ENCODE measurements at regions not wholly inside any gene's neighbourhood (a gene's known extent, or its start where the extent isn't known, plus 50 kb on each side); places are given as distances from the start of the nearest gene placed in this dataset.

- POLR2A ChIA-PET = no interaction called here
- no peak overlapping the region for H3K4me3 Mint-ChIP-seq
- H3K27ac Mint-ChIP-seq = no peak overlapping the region
- CTCF ChIA-PET = no interaction called here
- Histone ChIP-seq H3K27ac (ENCODE audit: low read length) (no peak overlapping the region), H3K4me3 (ENCODE audit: control insufficient read depth in 1 of 2, extremely low read depth in 1 of 2, low read length in 1 of 2) (no peak overlapping the region), H3K36me3 (ENCODE audit: control insufficient read depth in 2 of 2, extremely low read depth in 1 of 2, insufficient read depth in 1 of 2, low read length in 1 of 2) (no peaks in the 10 kb centered on the region), H3K9me3 (no peaks in the 10 kb centered on the region), H3K4me1 (ENCODE audit: control insufficient read depth in 1 of 2, extremely low read depth in 1 of 2, insufficient read depth in 2 of 2, low read length in 2 of 2) (no peaks in the 10 kb centered on the region), H3K27me3 (replicated peaks in 1 of 2; ENCODE audit: control insufficient read depth in 2 of 2, extremely low read depth in 1 of 2, insufficient read depth in 2 of 2, low read length in 1 of 2) (no peaks in the 10 kb centered on the region)
- H3K9me3 Mint-ChIP-seq = peaks cover 0 to 3% (median 0%) of the 10 kb centered on the region in 3 donors
- no peaks in the 10 kb centered on the region for H3K4me1 Mint-ChIP-seq
- ATAC-seq (replicated peaks in 1 of 4) (no peak), DNase-seq (no peak)
- no peaks in the 10 kb centered on the region for H3K27me3 Mint-ChIP-seq
- 90% methylated on average over 15 of the region's 17 CpGs for whole genome bisulfite sequencing (ENCODE audit: insufficient coverage)
- no peaks in the 10 kb centered on the region for H3K36me3 Mint-ChIP-seq
Measured at GRCh38 chr13:84927442-84928169, 871.6 kb downstream of the SLITRK6 start.

GRCh38 chr13:84925443-84925842 is 873.8 kb downstream of the SLITRK6 start:
- CTCF ChIA-PET = interaction anchor here in 1 of 2 donors (0.7 kb wide), 1 partner anchor 21 kb away, joined by 3 read pairs; no protein-coding TSS in a partner anchor
- ATAC-seq (replicated peaks in 1 of 4) (no peak), DNase-seq (no peak)
- no peak overlapping the region for H3K4me3 Mint-ChIP-seq
- POLR2A ChIA-PET = interaction anchor here in 1 of 2 donors (0.6 kb wide), 1 partner anchor 29 kb away, joined by 4 read pairs; no protein-coding TSS in a partner anchor
- Histone ChIP-seq H3K9me3 (no peaks in the 10 kb centered on the region), H3K27ac (ENCODE audit: low read length) (no peak overlapping the region), H3K4me1 (ENCODE audit: control insufficient read depth in 1 of 2, extremely low read depth in 1 of 2, insufficient read depth in 2 of 2, low read length in 2 of 2) (no peaks in the 10 kb centered on the region), H3K36me3 (ENCODE audit: control insufficient read depth in 2 of 2, extremely low read depth in 1 of 2, insufficient read depth in 1 of 2, low read length in 1 of 2) (no peaks in the 10 kb centered on the region), H3K4me3 (ENCODE audit: control insufficient read depth in 1 of 2, extremely low read depth in 1 of 2, low read length in 1 of 2) (no peak overlapping the region), H3K27me3 (replicated peaks in 1 of 2; ENCODE audit: control insufficient read depth in 2 of 2, extremely low read depth in 1 of 2, insufficient read depth in 2 of 2, low read length in 1 of 2) (no peaks in the 10 kb centered on the region)
- no peaks in the 10 kb centered on the region for H3K4me1 Mint-ChIP-seq
- H3K27me3 Mint-ChIP-seq = no peaks in the 10 kb centered on the region
- H3K9me3 Mint-ChIP-seq = peaks cover 0 to 3% (median 0%) of the 10 kb centered on the region in 3 donors
- no peak overlapping the region for H3K27ac Mint-ChIP-seq
- no peaks in the 10 kb centered on the region for H3K36me3 Mint-ChIP-seq
- no CpG with 5 or more reads among the region's 4 CpGs for WGBS (ENCODE audit: insufficient coverage)

GRCh38 chr13:84923831-84924230 is 875.4 kb downstream of the SLITRK6 start:
- Histone ChIP-seq H3K9me3 (no peaks in the 10 kb centered on the region), H3K4me3 (ENCODE audit: control insufficient read depth in 1 of 2, extremely low read depth in 1 of 2, low read length in 1 of 2) (no peak overlapping the region), H3K4me1 (ENCODE audit: control insufficient read depth in 1 of 2, extremely low read depth in 1 of 2, insufficient read depth in 2 of 2, low read length in 2 of 2) (no peaks in the 10 kb centered on the region), H3K27me3 (replicated peaks in 1 of 2; ENCODE audit: control insufficient read depth in 2 of 2, extremely low read depth in 1 of 2, insufficient read depth in 2 of 2, low read length in 1 of 2) (no peaks in the 10 kb centered on the region), H3K27ac (ENCODE audit: low read length) (no peak overlapping the region), H3K36me3 (ENCODE audit: control insufficient read depth in 2 of 2, extremely low read depth in 1 of 2, insufficient read depth in 1 of 2, low read length in 1 of 2) (no peaks in the 10 kb centered on the region)
- Mint-ChIP-seq H3K4me3 (no peak overlapping the region), H3K9me3 (peaks cover 0 to 3% (median 0%) of the 10 kb centered on the region in 3 donors), H3K4me1 (no peaks in the 10 kb centered on the region), H3K27me3 (no peaks in the 10 kb centered on the region), H3K36me3 (no peaks in the 10 kb centered on the region), H3K27ac (no peak overlapping the region)
- WGBS (ENCODE audit: insufficient coverage) = no CpG with 5 or more reads among the region's 1 CpG
- no peak for DNase-seq
- ATAC-seq (replicated peaks in 1 of 4) = no peak
- ChIA-PET CTCF (no interaction called here), POLR2A (no interaction called here)

- no peaks in the 10 kb centered on the region for H3K27me3 ChIP-seq (replicated peaks in 1 of 2; ENCODE audit: control insufficient read depth in 2 of 2, extremely low read depth in 1 of 2, insufficient read depth in 2 of 2, low read length in 1 of 2)
- H3K27me3 Mint-ChIP-seq = no peaks in the 10 kb centered on the region
- H3K36me3 Mint-ChIP-seq = no peaks in the 10 kb centered on the region
- H3K4me3 ChIP-seq (ENCODE audit: control insufficient read depth in 1 of 2, extremely low read depth in 1 of 2, low read length in 1 of 2) = no peak overlapping the region
- H3K4me1 Mint-ChIP-seq = no peaks in the 10 kb centered on the region
- no peaks in the 10 kb centered on the region for H3K36me3 ChIP-seq (ENCODE audit: control insufficient read depth in 2 of 2, extremely low read depth in 1 of 2, insufficient read depth in 1 of 2, low read length in 1 of 2)
- POLR2A ChIA-PET = no interaction called here
- no peaks in the 10 kb centered on the region for H3K9me3 ChIP-seq
- no peak overlapping the region for H3K27ac ChIP-seq (ENCODE audit: low read length)
- peaks cover 0 to 4% (median 0%) of the 10 kb centered on the region in 3 donors for H3K9me3 Mint-ChIP-seq
- WGBS (ENCODE audit: insufficient coverage) = no CpG with 5 or more reads among the region's 4 CpGs
- no peaks in the 10 kb centered on the region for H3K4me1 ChIP-seq (ENCODE audit: control insufficient read depth in 1 of 2, extremely low read depth in 1 of 2, insufficient read depth in 2 of 2, low read length in 2 of 2)
- no peak overlapping the region for H3K27ac Mint-ChIP-seq
- DNase-seq = no peak
- CTCF ChIA-PET = no interaction called here
- no peak for ATAC-seq (replicated peaks in 1 of 4)
- H3K4me3 Mint-ChIP-seq = no peak overlapping the region
Measured at GRCh38 chr13:84917252-84917878, 881.9 kb downstream of the SLITRK6 start.

- H3K4me1 ChIP-seq (ENCODE audit: control insufficient read depth in 1 of 2, extremely low read depth in 1 of 2, insufficient read depth in 2 of 2, low read length in 2 of 2) = no peaks in the 10 kb centered on the region
- H3K36me3 ChIP-seq (ENCODE audit: control insufficient read depth in 2 of 2, extremely low read depth in 1 of 2, insufficient read depth in 1 of 2, low read length in 1 of 2) = no peaks in the 10 kb centered on the region
- Mint-ChIP-seq H3K27me3 (no peaks in the 10 kb centered on the region), H3K27ac (no peak overlapping the region), H3K4me3 (no peak overlapping the region), H3K36me3 (no peaks in the 10 kb centered on the region), H3K9me3 (peaks cover 0 to 7% (median 2%) of the 10 kb centered on the region in 3 donors), H3K4me1 (no peaks in the 10 kb centered on the region)
- no peaks in the 10 kb centered on the region for H3K9me3 ChIP-seq
- POLR2A ChIA-PET = no interaction called here
- no peak overlapping the region for H3K4me3 ChIP-seq (ENCODE audit: control insufficient read depth in 1 of 2, extremely low read depth in 1 of 2, low read length in 1 of 2)
- no peak overlapping the region for H3K27ac ChIP-seq (ENCODE audit: low read length)
- CTCF ChIA-PET = no interaction called here
- no peak for ATAC-seq (replicated peaks in 1 of 4)
- WGBS (ENCODE audit: insufficient coverage) = 89% methylated on average over 1 of the region's 2 CpGs
- no peaks in the 10 kb centered on the region for H3K27me3 ChIP-seq (replicated peaks in 1 of 2; ENCODE audit: control insufficient read depth in 2 of 2, extremely low read depth in 1 of 2, insufficient read depth in 2 of 2, low read length in 1 of 2)
- no peak for DNase-seq
Measured at GRCh38 chr13:84912720-84913119, 886.5 kb downstream of the SLITRK6 start.

GRCh38 chr13:84910423-84910822 is 888.8 kb downstream of the SLITRK6 start:
- H3K27ac Mint-ChIP-seq = no peak overlapping the region
- Histone ChIP-seq H3K9me3 (no peaks in the 10 kb centered on the region), H3K4me1 (ENCODE audit: control insufficient read depth in 1 of 2, extremely low read depth in 1 of 2, insufficient read depth in 2 of 2, low read length in 2 of 2) (no peaks in the 10 kb centered on the region), H3K27me3 (replicated peaks in 1 of 2; ENCODE audit: control insufficient read depth in 2 of 2, extremely low read depth in 1 of 2, insufficient read depth in 2 of 2, low read length in 1 of 2) (no peaks in the 10 kb centered on the region), H3K36me3 (ENCODE audit: control insufficient read depth in 2 of 2, extremely low read depth in 1 of 2, insufficient read depth in 1 of 2, low read length in 1 of 2) (no peaks in the 10 kb centered on the region), H3K4me3 (ENCODE audit: control insufficient read depth in 1 of 2, extremely low read depth in 1 of 2, low read length in 1 of 2) (no peak overlapping the region), H3K27ac (ENCODE audit: low read length) (no peak overlapping the region)
- no CpG with 5 or more reads among the region's 2 CpGs for WGBS (ENCODE audit: insufficient coverage)
- no peaks in the 10 kb centered on the region for H3K27me3 Mint-ChIP-seq
- DNase-seq = no peak
- H3K36me3 Mint-ChIP-seq = no peaks in the 10 kb centered on the region
- no peak overlapping the region for H3K4me3 Mint-ChIP-seq
- no peak for ATAC-seq (replicated peaks in 1 of 4)
- POLR2A ChIA-PET = no interaction called here
- no peaks in the 10 kb centered on the region for H3K4me1 Mint-ChIP-seq
- H3K9me3 Mint-ChIP-seq = peaks cover 0 to 7% (median 2%) of the 10 kb centered on the region in 3 donors
- CTCF ChIA-PET = no interaction called here
